ENCODE measurements at regions not wholly inside any gene's neighbourhood (a gene's known extent, or its start where the extent isn't known, plus 50 kb on each side); places are given as distances from the start of the nearest gene placed in this dataset.

DNA sequence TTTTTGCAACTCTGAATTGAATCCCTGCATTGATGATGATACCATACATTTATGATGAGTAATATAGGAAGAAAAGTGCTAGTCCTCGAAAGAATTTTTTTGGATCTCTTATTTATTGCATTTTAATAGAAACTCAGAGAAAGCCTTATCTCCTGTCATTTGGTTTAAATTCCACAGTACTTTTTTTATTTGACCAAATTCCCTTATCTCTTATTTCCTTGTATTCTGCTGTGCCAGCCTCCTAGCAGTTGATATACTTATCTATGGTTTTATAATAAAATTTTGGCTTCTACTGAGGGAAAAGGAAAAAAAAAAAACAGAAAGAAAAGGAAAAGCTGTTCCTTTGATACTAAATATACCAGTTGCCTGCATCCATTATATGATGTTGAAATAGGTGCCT, 535.1 kb upstream of the NR2F2 start:
- TF ChIP-seq, protein P1, sequence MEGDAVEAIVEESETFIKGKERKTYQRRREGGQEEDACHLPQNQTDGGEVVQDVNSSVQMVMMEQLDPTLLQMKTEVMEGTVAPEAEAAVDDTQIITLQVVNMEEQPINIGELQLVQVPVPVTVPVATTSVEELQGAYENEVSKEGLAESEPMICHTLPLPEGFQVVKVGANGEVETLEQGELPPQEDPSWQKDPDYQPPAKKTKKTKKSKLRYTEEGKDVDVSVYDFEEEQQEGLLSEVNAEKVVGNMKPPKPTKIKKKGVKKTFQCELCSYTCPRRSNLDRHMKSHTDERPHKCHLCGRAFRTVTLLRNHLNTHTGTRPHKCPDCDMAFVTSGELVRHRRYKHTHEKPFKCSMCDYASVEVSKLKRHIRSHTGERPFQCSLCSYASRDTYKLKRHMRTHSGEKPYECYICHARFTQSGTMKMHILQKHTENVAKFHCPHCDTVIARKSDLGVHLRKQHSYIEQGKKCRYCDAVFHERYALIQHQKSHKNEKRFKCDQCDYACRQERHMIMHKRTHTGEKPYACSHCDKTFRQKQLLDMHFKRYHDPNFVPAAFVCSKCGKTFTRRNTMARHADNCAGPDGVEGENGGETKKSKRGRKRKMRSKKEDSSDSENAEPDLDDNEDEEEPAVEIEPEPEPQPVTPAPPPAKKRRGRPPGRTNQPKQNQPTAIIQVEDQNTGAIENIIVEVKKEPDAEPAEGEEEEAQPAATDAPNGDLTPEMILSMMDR (IDR thresholded peaks at IDR 0.05; ENCODE audit: borderline replicate concordance, control extremely low read depth, extremely low read depth, insufficient read depth, missing control alignments), result no peak
- no peak for DNase-seq (ENCODE audit: low spot score)
- in situ Hi-C loops (cut with MboI; ENCODE audit: low sequenced_read_pairs, unreplicated experiment), result no loop called here

DNA sequence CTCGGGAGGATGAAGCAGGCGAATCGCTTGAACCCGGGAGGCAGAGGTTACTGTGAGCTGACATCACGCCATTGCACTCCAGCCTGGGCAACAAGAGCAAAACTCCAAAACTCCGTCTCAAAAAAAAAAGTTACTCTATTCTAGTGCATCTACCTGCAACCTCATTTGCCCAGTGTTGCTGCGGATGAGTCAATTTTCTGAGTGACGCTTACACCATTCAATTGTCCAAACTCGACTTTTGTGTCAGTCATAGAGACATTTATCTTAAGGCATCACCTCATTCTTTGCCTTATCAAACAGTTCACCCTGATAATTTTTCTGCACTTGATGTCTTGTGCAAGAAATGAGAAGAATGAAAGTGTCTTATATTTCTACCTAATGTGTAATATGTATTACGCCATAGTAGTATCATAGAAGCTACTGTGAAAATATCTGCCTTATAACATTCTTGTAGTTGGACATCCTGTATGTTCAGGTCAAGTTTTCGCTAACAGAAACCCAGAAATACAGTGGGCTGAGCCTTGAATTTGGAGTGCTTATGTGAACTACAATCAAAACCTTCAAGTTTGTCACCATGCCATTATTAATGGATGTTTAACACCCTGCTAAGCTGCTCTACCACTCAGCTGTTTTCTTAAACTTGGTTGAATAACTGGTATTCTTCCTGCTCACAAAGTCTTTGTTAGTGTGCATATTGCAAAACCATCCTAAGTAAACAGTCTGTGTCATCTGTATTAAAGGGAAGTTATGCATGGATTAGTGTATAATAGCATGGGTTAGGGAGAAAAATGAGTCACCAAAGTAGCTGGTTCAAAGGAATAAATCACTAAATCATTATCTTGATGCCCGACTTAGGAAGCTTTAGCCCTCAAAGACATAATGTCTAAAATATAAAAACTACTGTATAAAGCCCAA, 531.0 kb upstream of the NR2F2 start:
- no peak for DNase-seq (ENCODE audit: low spot score)
- in situ Hi-C loops (cut with MboI; ENCODE audit: low sequenced_read_pairs, unreplicated experiment), result no loop called here
- TF ChIP-seq, protein P1 (IDR thresholded peaks at IDR 0.05; ENCODE audit: borderline replicate concordance, control extremely low read depth, extremely low read depth, insufficient read depth, missing control alignments), result no peak

DNA sequence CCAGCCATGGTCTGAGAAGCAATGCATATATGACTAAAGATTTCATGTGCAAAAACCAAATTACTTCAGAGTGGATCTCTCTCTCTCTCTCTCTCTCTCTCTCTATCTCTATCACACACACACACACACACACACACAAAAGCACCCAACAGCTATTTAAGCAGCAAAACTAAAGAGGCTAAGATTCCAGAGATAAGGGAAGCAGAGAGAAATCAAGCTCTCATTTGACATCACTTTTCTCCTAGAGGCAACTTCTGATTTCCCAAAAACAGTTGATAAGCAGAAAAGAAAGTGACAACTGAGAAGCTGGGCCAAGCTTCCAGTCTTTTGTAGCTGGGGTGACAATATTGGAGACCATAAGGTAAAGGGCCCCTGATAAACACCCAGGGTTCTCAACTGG, 526.0 kb upstream of the NR2F2 start:
- in situ Hi-C loops (cut with MboI; ENCODE audit: low sequenced_read_pairs, unreplicated experiment), result no loop called here
- TF ChIP-seq, protein P1 (IDR thresholded peaks at IDR 0.05; ENCODE audit: borderline replicate concordance, control extremely low read depth, extremely low read depth, insufficient read depth, missing control alignments), result no peak
- DNase-seq (ENCODE audit: low spot score), result no peak

DNA sequence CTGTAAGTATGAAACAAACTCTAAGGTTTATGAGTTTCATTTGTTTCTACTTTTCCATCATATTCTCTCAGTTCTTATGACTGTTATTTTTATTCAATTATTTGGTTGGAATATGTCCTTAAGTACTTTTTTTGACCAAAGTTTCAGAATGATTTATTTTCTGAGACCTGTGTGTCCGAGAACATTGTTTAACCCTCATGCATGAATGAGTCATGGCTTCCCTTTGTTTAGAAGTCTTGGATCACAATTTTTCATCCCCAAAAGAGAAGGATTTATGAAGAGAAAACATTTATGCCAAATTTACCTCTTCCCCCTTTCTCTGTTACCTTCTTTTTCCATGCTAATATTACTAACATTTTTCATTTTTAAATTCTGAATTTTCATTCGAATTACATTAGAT, 518.0 kb upstream of the NR2F2 start:
- TF ChIP-seq, protein P1 (IDR thresholded peaks at IDR 0.05; ENCODE audit: borderline replicate concordance, control extremely low read depth, extremely low read depth, insufficient read depth, missing control alignments), result no peak
- in situ Hi-C loops (cut with MboI; ENCODE audit: low sequenced_read_pairs, unreplicated experiment), result no loop called here
- DNase-seq (ENCODE audit: low spot score), result no peak

DNA sequence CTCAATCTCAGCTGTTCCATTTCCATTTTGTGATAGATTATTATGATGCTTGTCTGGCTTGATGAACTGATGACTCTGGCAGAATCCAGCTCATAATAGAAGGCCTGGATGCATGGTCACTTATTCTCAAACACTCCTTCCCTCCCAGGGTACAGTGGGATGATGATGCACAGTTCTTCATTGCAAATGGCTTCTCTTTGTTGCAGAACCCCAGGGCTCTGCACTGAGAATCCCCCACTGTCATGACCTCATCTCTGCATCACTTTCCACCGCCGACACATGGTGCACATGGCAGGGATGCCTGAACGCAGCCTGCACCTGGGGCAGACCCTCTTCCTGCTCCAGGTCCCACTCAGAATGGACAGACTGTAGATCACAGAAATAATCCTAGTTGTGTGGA, 515.6 kb upstream of the NR2F2 start:
- TF ChIP-seq, protein P1 (IDR thresholded peaks at IDR 0.05; ENCODE audit: borderline replicate concordance, control extremely low read depth, extremely low read depth, insufficient read depth, missing control alignments), result no peak
- in situ Hi-C loops (cut with MboI; ENCODE audit: low sequenced_read_pairs, unreplicated experiment), result no loop called here
- no peak for DNase-seq (ENCODE audit: low spot score)

DNA sequence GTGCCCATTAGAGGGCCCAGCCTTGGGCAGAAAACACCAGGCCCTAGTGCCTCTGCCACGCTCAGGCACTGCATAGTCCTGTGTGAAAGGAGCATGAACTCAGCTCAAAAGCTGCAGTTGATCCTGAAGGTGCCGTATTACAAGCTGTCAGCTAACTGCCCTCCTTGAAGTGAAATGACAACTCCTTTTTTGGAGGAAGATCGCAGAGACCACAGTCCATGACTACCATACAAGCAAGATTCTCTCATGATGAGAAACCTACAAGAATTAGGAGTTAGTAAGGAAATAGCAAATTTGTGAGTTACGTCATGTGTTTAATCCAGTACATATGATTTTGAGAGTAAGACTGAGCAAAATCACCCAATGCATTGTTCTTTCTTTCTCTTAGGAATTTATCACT, 513.9 kb upstream of the NR2F2 start:
- TF ChIP-seq, protein P1 (IDR thresholded peaks at IDR 0.05; ENCODE audit: borderline replicate concordance, control extremely low read depth, extremely low read depth, insufficient read depth, missing control alignments), result no peak
- DNase-seq (ENCODE audit: low spot score), result no peak
- in situ Hi-C loops (cut with MboI; ENCODE audit: low sequenced_read_pairs, unreplicated experiment), result no loop called here
